Activated CD8-positive, alpha-beta T cell treated with anti-CD3 and anti-CD28 coated beads for 36 hours (primary cell): ENCODE measurements at regions not wholly inside any gene's neighbourhood (a gene's known extent, or its start where the extent isn't known, plus 50 kb on each side); places are given as distances from the start of the nearest gene placed in this dataset.

Experiments
- ATAC-seq: fragments of 200-7000 bp; cut with Tn5 transposase; one replicate; pipeline ENCODE4 v1.10.0; 2021; ENCODE audit warnings: mild to moderate bottlenecking, moderate library complexity
- CTCF ChIA-PET: fragments of 350-600 bp; sonication (Branson Sonifier 250); formaldehyde crosslinking; loops from one replicate; lab custom pipeline; 2021; ENCODE audit warnings: antibody characterized with exemption; lab: Charles Lee
- POLR2A ChIA-PET: fragments of 350-600 bp; sonication (Branson Sonifier 250); formaldehyde crosslinking; loops from one replicate; lab custom pipeline; 2021; ENCODE audit warnings: antibody characterized with exemption; lab: Charles Lee
- DNase-seq: peaks from one replicate; pipeline ENCODE4 v3.0.0-alpha.2; 2020
- H3K27ac Mint-ChIP-seq: one replicate; pipeline ENCODE4 v1.8.0; 2021; ENCODE audit warnings: mild to moderate bottlenecking, mixed read lengths
- H3K27me3 Mint-ChIP-seq: one replicate; pipeline ENCODE4 v1.8.0; 2021; ENCODE audit warnings: mixed read lengths
- H3K36me3 Mint-ChIP-seq: one replicate; pipeline ENCODE4 v1.8.0; 2021; ENCODE audit warnings: low read depth, mixed read lengths
- H3K4me1 Mint-ChIP-seq: one replicate; pipeline ENCODE4 v1.8.0; 2021; ENCODE audit warnings: low read depth, mixed read lengths
- H3K4me3 Mint-ChIP-seq: one replicate; pipeline ENCODE4 v1.8.0; 2021; ENCODE audit warnings: mild to moderate bottlenecking, moderate library complexity, mixed read lengths
- H3K9me3 Mint-ChIP-seq: one replicate; pipeline ENCODE4 v1.8.0; 2021; ENCODE audit warnings: mixed read lengths
- intact Hi-C: fragments of 100-400 bp; cut with micrococcal nuclease; formaldehyde crosslinking; loops from one replicate; pipeline ENCODE4 v1.10.0; 2022
- TF ChIP-seq, protein P1 (sequence below): fragments of 200-600 bp; IDR thresholded peaks from one replicate; pipeline ENCODE4 v1.8.0; 2022; ENCODE audit warnings: antibody characterized with exemption, mild to moderate bottlenecking

DNA sequence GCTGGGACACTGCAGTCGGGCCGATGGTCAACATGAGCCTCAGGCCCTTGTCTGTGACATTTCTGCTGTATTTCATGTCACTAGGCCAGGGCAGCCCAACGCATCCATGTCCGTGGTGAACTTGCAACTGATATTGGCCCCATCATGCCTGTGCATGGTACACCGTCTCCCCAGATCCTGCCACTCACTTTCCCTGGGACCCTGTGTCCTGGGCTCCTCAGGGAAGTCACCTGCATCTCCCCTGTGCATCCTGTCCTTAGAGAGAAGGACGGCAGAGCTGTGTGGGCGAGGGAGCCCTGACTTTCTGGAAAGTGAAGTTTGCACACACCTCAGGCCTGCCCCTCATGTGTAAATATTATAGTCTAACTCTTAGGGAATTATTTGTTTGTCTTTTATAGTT, 123.3 kb downstream of the ACKR3 start:
- TF ChIP-seq, protein P1, sequence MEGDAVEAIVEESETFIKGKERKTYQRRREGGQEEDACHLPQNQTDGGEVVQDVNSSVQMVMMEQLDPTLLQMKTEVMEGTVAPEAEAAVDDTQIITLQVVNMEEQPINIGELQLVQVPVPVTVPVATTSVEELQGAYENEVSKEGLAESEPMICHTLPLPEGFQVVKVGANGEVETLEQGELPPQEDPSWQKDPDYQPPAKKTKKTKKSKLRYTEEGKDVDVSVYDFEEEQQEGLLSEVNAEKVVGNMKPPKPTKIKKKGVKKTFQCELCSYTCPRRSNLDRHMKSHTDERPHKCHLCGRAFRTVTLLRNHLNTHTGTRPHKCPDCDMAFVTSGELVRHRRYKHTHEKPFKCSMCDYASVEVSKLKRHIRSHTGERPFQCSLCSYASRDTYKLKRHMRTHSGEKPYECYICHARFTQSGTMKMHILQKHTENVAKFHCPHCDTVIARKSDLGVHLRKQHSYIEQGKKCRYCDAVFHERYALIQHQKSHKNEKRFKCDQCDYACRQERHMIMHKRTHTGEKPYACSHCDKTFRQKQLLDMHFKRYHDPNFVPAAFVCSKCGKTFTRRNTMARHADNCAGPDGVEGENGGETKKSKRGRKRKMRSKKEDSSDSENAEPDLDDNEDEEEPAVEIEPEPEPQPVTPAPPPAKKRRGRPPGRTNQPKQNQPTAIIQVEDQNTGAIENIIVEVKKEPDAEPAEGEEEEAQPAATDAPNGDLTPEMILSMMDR, result no peak

DNA sequence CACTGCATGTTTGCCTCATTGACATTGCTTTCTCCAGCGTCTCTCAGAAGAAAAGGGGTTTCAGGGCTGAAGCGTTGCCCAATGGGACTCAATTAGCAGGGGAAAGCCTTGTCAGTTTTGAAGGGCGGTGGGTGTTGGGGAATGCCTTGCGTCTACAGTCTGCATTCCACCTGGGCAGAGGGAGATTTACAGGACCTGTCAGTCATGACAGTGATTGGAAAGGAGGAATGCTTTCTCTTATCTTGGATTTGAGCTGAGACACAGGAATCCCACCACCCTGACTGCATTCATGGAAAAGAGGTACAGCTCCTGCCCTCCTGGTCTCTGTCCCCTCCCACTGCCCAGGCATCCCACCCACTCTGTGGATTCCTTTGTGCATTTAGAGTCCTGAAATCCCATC, 123.9 kb downstream of the ACKR3 start:
- H3K36me3 Mint-ChIP-seq, result no peaks in the 10 kb centered on the region
- no peaks in the 10 kb centered on the region for H3K4me1 Mint-ChIP-seq
- intact Hi-C loops, result no loop called here
- TF ChIP-seq, protein P1, result no peak
- CTCF ChIA-PET, result no interaction called here
- peaks cover 5% of the 10 kb centered on the region for H3K27me3 Mint-ChIP-seq
- POLR2A ChIA-PET, result no interaction called here
- no peak overlapping the region for H3K27ac Mint-ChIP-seq
- no peaks in the 10 kb centered on the region for H3K9me3 Mint-ChIP-seq
- ATAC-seq (no peak), DNase-seq (no peak)
- no peak overlapping the region for H3K4me3 Mint-ChIP-seq

More for the DNA sequence above, 123.3 kb downstream of the ACKR3 start:
- H3K36me3 Mint-ChIP-seq, result no peaks in the 10 kb centered on the region
- H3K4me1 Mint-ChIP-seq, result no peaks in the 10 kb centered on the region
- ChIA-PET CTCF (no interaction called here), POLR2A (no interaction called here)
- H3K27ac Mint-ChIP-seq, result no peak overlapping the region
- no peak for DNase-seq
- peaks cover 5% of the 10 kb centered on the region for H3K27me3 Mint-ChIP-seq
- H3K9me3 Mint-ChIP-seq, result no peaks in the 10 kb centered on the region
- intact Hi-C loops, result no loop called here
- no peak for ATAC-seq
- H3K4me3 Mint-ChIP-seq, result no peak overlapping the region

DNA sequence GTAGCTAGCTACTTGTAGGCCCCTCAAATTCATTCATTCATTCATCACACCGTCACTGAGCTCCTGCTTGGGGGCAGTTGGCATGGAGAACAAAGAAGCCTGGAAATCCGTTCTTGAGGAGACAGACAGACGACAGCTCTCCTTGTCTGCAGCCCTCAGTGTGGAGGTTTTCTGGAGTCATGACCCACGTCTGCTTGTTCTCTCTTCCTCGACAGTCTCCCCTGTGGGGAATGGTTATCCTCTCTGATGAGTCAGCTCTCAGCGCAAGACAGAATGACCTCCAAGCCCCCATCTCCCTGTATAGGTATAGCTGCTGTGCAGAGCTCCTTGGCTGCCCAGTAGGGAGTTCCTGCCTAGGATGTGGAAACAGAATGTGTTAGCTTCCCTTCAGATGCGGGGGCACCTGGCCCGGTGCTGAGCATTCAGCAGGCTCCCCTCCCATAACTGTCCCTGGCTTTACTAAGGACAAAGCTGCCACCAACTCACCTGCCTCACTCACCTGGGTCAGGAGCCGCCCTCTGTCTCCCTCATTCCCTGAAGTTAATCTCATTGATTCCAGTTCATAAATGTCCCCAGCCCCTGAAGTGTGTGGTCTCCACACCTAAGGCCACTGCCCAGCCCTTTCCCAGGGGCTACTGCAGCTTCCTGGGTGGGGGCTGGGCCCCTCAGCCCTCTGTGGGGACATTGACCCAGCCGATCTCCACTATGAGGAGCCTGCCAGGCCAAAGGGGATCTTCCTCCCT, 124.7 kb downstream of the ACKR3 start:
- Mint-ChIP-seq H3K36me3 (no peaks in the 10 kb centered on the region), H3K27ac (no peak overlapping the region), H3K4me3 (no peak overlapping the region), H3K9me3 (no peaks in the 10 kb centered on the region), H3K4me1 (no peaks in the 10 kb centered on the region), H3K27me3 (peaks cover 5% of the 10 kb centered on the region)
- no peak for DNase-seq
- CTCF ChIA-PET, result no interaction called here
- intact Hi-C loops, result loop anchor here (2.0 kb wide), 1 partner anchor 36 kb away; no protein-coding TSS in a partner anchor
- POLR2A ChIA-PET, result no interaction called here
- TF ChIP-seq, protein P1, result no peak
- no peak for ATAC-seq

DNA sequence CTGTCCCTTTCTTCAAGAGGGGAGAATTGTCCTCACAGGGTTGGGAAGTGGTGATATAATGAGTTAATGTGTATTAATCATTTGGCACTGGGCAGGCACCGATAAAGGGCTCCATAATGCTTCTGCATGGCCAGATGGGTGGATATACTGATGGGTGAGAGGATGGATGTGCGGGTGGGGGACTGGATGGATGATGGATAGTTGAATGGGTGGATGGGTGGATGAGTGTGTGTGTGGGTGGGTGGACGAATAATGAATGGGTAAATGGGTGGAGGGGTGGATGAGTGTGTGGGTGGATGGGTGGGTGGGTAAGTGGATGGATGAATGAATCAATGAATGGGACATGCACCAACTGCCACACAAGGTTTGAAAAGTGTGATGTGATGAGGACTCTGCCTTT, 127.2 kb downstream of the ACKR3 start:
- no peak for DNase-seq
- Mint-ChIP-seq H3K36me3 (no peaks in the 10 kb centered on the region), H3K27ac (no peak overlapping the region), H3K4me3 (no peak overlapping the region), H3K27me3 (peaks cover 2% of the 10 kb centered on the region), H3K9me3 (no peaks in the 10 kb centered on the region), H3K4me1 (no peaks in the 10 kb centered on the region)
- ATAC-seq, result no peak
- TF ChIP-seq, protein P1, result no peak
- POLR2A ChIA-PET, result no interaction called here
- CTCF ChIA-PET, result no interaction called here
- intact Hi-C loops, result no loop called here

DNA sequence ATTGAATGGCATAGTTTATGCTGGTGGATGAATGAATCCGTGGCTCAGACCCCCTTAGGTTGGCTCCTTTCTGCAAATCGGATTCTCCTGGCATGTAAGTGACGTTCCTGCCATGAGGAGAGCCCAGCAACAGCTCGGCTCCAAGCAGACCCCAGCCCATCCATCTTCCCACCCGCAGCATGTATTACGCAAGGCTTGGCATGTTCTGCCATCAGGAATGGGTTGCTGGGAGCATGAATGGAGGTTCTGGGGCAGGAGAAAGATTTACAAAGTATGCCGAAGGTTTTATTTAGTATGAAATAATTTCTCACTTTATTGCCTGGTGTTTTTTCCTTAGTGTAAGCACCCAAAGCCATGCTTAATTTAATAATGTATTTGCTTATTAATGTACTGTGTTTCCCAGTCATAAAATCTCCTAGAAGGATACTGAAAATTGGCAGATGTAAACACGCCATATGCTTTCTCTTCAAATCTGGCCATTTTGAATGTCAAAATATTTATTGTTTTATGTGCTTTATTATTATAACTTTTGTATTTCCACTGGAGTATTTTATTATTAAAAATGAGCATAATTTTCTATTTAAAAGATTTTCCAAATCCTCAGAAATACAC, 128.5 kb downstream of the ACKR3 start:
- H3K27me3 Mint-ChIP-seq, result no peaks in the 10 kb centered on the region
- CTCF ChIA-PET, result no interaction called here
- H3K4me1 Mint-ChIP-seq, result no peaks in the 10 kb centered on the region
- no peak overlapping the region for H3K4me3 Mint-ChIP-seq
- no peak for ATAC-seq
- no peak overlapping the region for H3K27ac Mint-ChIP-seq
- DNase-seq, result no peak
- TF ChIP-seq, protein P1, result no peak
- POLR2A ChIA-PET, result no interaction called here
- no peaks in the 10 kb centered on the region for H3K9me3 Mint-ChIP-seq
- intact Hi-C loops, result no loop called here
- H3K36me3 Mint-ChIP-seq, result no peaks in the 10 kb centered on the region
